ENCODE measurements at regions not wholly inside any gene's neighbourhood (a gene's known extent, or its start where the extent isn't known, plus 50 kb on each side); places are given as distances from the start of the nearest gene placed in this dataset.
"Not testable (repeated sequence)": the region's sequence is repeated elsewhere in the genome, so short reads cannot be mapped to it uniquely, and the experiment has no call there.

DNA sequence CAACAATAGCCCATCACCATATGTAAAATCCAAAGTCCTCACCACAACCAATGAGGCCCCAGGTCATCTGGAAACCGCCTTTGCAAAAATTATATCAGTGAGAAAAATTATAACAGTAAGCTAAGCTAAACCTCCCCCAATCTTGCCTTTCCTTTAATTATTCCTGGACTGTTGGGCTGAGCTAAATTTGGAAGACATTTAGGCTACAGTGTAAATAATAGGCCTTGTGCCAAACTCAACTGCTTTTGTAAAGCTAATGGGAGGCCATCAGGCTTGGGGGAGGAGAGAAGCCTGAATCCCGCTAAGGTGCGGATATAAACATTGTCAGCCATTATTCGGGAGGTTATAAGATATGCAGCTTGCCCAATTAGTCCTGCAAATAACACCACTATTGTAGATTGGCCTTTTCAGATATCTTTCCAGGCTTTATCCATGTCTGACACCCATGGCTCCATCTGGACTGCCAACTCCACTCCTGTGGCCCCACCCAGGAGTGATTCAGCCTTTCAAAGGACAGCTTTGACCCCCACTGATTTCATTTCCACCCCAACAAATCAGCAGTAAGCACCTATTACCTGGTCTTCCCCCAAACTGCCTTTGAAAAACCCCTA is 53.0 kb upstream of the CA12 start:
- DNase-seq (ENCODE audit: low spot score), result no peak

DNA sequence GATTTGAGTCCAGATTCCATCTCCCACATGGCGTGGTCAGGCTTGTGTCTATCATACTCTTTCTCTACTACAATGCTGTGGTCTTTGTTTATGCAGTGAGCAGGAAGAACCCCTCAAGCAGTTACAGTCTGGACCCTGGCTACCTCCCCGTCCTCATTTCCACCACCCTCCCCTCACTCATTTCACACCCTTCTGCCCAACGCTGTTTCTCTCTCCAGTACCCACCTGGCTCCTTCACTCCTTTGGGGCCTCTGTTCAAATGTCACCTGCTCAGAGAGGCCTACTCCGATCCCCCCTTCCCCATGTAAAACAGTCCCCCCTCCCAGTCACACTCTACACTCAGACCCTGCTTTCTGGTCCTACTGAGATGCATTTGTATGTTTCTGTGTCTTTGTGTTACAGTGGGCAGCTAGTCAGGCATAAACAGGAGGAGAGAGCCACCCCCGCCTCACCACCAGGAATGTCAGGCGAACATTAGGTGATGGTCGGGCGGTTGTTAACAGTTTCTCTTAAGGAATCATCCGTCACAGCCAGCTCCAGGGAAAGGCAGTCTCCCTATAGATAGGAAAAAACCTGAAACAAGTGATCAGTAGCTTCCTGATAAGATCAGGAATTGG is 53.7 kb upstream of the CA12 start:
- DNase-seq (ENCODE audit: low spot score), result no peak

DNA sequence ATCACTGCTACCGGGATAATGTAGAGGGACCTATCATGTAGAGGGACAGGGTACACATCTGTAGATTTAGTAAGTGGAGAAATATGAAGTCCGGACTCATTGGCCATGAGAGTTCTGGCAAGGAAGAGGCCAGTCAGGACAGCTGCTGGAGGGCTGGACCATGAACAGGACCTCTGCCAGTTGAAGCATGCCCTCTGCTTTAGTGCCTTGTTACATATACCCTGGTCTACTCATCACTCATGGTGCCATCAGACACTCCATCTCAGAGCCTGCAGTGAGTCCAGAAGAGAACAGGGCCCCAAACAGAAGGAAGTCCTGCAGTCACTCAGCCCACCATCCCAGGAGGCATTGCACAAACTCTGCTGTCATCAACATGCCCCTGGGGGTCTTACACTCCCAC is 54.7 kb upstream of the CA12 start:
- no peak for DNase-seq (ENCODE audit: low spot score)

DNA sequence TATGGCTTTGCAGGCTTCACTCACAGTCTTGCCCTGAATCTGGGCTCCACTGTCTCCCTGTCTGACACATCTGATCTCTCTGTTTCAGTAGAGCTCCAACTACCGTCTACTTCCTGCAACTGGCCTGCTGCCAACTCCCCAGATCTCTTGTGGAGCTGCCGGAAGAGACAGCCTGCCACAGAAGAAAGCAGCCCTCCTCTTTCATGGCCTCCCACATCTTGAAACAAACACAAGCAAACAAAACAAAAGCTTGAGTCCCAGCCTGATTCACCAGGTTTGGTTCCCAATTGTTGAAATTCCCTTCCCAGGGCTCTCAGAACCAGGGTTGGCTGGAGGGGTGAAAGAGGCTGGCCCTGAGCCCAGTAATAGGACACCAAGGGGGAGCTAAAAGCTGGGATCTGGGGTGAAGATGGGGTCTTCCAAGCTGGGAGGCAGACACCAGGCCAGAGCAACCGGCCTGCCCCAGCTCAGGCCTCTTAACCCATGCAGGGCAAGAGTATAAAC is 55.3 kb upstream of the CA12 start:
- peak; percentile 86 for DNase-seq (ENCODE audit: low spot score)

DNA sequence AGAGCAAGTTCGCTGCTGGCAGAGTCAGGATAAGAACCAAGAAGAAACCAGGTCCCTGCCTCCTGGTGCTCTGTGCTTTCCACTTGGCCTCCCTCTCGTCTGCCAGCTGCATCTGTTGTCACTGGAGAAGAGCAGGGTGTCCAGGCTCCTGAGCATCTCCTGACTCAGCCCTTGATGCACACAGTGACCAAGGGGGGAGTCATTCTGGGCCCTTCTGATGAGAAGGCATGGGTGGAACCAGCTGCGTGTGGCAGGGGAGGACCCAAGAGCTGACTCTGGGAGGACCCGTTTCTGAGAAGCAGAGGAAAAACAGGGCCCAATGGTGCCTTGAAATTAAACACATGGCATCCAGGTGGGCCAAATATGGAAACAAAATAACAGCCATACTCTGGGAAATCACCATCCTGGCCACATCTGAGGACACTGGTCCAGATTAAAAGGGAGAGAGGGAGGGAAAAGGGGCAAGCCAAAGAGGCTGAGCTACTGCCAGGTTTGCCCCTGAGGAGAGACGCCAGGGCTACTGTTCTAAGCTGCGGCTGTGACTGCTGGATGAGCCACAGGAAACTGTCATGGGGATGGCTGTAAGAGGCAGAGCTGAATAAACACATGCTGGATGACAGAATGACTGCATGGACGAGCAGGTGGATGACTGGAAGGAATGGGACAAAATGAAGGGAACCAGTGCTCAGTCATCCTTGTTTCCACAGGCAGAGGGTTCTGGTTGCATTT is 58.1 kb upstream of the CA12 start:
- no peak for DNase-seq (ENCODE audit: low spot score)

DNA sequence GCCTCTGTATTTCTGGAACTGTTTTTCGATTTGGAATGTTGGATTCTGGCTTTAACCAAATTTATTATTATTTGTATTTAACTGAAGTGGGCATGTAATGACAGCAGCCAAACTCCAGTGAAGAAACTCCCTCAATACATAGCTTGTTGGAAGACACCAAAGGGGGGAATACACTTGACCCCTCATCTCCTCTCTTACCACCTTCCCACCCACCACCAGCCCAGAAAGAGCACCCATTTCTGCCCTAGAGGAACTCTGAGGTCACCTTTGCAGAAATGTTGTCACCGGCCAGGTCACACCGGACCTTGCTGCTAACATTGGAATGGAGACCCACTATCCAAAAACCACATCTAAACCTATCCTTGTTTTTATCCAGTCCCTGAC is 58.6 kb upstream of the CA12 start:
- DNase-seq (ENCODE audit: low spot score), result no peak

DNA sequence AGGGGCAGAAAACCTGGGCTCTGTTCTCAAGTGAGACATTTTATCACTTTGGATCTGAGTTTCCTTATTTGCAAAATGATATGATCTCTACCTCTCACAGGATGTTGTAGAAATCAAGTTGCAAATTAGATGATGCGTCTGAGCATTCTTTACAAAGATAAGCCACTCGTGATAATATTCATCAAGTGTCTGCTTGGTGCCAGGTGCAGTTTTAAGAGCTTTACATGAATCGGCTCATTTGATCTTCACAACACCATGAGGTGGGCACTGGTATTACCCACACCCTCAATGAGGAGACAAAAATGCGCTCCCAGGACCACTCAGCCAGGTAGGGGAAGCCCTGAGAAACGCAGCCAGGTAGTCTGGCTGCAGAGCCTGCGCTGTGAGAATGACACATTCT is 59.1 kb upstream of the CA12 start:
- no peak for DNase-seq (ENCODE audit: low spot score)

DNA sequence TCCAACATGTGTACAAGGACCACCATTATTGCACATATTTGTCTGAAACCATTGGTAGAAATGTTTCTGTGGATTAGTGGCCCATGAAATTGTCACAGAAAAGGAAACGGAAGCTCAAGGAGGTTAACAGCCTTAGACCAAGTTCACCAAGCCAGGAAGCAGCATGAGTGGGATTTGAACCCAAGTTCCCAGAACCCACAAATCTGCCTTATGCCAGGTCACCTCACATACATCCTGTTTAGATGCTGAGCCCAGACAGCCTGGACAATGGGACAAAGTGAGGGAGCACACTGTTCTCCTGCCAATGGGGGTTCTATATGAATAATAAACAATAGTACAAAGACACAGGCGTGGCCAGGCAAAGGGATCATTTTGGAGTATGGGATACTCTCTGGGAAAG is 59.6 kb upstream of the CA12 start:
- no peak for DNase-seq (ENCODE audit: low spot score)

DNA sequence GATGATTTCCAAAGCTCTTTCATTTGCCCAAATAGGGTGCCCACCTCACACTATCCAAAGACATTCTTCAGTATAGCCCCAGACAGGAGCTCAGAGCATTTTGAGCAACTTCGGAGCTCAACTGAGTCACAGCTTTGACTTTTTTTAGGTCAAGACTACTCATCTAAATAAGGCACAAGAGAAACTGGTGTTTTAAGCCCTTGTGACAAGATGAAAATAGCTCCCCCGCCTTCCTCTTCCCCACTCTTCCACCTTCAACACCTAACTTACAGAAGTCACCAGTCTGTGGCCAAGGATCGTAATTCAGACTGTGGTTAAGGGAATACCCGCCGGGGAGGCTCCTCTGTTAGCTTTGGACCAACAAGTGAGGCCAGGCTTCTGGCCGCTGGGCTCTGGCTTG is 60.4 kb upstream of the CA12 start:
- DNase-seq (ENCODE audit: low spot score), result no peak

DNA sequence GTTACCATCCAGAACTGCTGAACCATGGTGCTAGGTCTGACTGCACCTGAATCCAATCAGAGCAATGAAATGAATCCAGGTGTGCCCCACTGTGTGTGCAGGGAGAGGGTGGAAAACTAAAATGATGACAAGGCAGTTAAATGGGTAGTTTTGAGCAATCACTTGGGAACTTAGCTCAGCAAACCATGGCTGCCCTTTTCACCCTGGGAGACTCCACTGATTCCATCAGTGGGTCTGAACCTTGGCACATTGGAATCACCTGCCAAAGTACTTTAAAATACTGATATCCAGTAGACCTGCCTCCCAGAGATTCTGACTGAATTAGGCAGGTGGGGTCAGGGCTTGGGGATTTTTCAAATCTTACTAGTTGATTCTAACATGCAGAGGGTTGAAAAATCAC is 59.8 kb upstream of the USP3 start:
- DNase-seq (ENCODE audit: low spot score), result no peak

DNA sequence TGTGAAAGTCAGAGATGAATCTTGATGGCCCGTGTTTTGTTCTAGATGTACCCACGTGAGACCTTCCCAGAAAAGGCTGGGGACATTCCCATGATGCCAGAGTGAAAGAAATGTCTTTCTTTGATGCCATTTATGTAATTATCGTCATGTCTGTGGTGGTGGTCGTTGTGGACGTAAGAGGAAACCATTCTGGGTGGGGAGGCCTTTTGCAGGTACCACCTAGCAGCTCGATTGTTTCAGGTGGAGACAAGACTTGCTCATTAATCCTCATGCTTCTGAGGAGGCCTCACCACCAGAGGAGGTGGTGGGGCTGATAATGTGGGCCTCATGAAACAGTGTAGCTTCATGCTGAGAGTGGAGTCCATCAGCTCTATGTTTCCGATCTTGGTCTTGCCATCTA is 58.1 kb upstream of the USP3 start:
- no peak for DNase-seq (ENCODE audit: low spot score)

DNA sequence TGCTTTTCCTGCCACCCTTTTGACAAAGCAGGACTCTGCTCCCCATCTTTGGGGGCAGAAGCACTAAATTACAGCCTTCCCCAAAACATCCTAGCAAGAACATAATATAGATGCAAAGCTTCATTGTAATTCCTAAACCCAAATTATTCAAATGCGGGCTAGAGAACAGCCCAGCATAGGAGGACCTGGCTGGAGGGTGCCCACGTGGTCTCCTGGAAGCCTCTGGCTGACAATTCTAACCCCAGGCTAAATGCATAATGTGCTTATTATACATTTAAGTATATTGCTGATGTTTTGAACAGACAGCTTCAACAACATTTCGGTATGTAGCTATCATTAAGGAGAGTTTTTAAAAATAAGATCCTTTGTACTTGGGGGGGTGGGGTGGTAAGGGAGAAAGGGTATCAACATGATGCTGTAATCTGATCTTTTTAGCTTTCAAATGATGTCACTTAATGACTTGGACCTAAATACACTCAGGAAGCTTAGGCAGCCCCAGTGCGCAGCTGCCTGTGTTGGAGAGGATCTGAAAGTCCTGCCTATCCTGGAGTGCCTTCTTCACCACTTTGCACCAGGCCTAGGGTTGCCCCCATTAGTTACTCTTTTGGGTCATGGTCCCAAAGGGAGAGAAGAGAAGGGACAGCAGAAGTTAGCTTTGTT is 57.2 kb upstream of the USP3 start:
- no peak for DNase-seq (ENCODE audit: low spot score)

DNA sequence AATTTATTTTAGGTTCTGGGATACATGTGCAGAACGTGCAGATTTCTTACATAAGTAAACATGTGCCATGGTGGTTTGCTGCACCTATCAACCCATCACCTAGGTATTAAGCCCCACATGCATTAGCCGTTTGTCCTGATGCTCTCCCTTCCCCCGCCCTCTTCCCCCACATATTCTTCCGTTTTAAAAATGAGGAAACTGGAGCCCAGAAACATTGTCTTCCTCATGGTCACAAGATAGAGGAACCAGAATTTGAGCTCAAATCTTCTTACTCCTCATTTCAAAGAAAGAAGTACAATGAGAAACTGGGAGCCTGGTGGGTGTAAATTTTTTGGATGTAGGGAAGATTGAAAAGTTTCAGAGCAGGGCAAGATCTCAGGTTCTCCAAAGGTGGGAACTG is 56.1 kb upstream of the USP3 start:
- no peak for DNase-seq (ENCODE audit: low spot score)

DNA sequence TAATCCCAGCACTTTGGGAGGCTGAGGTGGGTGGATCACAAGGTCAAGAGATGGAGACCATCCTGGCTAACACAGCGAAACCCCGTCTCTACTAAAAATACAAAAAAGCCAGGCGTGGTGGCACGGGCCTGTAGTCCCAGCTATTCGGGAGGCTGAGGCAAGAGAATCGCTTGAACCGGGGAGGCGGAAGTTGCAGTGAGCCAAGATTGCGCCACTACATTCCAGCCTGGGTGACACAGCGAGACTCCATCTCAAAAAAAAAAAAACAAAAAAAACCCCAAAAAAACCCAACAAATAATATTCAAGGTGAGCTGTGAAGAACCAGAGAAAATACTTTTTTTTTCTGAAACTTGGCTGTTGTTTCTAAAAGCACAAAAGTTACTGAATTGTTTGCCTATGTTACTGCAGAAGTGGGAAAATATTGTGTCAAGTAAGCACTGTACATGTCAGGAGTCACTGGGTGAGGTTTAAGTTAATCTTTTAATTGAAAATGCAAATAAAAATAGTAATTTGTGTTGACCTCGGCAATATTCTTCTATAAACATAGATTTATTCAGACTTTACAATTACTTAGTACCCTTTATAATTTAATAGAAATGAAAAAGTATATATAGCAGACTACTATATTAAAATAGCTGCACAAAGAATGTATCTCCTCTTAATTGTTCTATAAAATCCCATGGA is 55.4 kb upstream of the USP3 start:
- not testable (repeated sequence) for DNase-seq (ENCODE audit: low spot score)

DNA sequence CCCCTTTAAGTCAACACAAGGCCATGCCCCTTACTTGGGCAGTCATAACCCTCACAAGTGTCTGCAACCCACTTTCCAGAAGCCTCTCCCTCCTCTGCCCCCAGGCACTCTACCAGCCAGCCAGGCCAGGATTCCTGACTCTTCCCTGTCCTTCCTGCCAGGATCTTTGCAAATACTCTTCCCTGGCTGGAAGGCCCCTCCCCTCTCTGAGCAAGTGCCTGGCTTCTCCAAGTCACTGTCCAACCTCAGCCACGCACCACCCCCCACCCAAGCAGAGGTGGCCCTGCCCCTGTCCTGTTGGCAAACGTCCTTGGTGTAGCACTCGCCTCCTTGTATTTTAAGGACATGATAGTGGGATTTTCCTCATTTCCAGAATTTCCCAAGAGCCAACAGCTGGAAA is 54.7 kb upstream of the USP3 start:
- DNase-seq (ENCODE audit: low spot score), result no peak

DNA sequence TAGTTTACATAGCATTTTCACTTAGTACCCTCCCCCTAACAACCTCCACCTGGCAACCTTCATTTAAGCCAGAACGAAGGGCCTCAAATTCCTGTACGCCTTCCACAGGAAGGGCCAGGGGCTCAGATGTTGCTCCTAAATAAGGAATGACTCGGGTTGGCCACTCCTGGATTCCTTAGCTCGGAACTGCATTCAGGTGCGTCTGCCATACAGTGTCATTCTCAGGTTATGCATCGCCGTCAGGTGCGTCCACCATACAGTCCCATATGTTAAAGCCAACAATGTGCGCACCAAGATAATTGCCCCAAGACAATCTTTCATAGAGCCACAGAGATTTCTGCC is 53.5 kb upstream of the USP3 start:
- DNase-seq (ENCODE audit: low spot score), result no peak

DNA sequence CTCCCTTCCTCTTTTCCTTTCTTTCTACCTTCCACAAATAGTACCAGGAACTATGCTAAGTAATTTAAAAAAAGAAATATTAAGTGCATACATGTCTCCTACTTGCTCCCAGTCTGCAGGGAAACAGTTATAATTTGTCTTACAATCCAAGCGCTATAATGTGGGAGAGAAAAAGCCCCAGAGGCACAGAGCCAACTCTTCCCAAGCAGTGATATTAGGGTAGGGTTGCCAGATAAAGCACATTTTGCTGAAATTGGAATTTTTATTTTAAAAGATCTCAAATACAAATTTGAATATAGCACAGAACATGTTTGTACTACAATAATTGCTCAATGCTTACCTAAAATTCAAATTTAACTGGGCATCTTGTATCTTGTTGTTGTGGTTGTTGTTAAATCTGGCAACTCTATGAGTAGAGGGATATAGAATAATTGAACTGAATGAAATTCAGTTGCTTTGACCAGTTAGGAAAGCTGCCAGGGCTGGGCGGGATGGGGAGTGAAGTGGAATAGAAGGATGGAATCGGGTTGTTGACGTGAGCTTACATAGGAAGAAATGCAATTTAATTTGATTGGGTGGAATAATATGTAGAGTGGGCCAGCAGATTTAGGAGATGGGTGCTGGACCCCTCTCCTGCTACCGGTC is 52.6 kb upstream of the USP3 start:
- no peak for DNase-seq (ENCODE audit: low spot score)

DNA sequence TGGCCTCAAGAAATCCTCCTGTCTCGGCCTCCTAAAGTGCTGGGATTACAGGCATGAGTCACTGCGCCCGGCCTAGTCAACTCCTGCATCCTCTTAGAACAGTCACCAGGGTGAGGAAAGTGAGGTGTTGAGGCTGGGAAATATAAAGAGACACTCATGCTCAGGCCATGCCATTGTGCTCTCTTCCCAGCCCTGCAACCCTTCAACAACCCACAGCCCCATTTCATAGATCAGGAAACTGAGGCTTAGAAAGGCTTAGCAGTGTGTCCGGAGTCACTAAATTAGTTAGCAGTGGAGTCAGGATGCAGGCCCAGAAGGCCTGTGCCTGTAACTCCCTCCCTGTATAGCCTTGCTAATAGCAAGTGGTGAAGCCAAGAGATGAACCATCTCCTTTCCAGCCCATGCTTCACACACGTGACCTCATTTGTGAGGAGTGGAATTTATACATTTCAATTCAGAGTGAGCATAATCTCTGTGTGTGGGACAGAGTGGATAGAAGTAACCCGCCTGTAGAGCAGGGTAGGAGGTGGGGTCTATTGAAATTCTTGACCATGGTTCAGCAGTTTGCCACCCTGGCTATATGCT is 51.7 kb upstream of the USP3 start:
- DNase-seq (ENCODE audit: low spot score), result no peak

DNA sequence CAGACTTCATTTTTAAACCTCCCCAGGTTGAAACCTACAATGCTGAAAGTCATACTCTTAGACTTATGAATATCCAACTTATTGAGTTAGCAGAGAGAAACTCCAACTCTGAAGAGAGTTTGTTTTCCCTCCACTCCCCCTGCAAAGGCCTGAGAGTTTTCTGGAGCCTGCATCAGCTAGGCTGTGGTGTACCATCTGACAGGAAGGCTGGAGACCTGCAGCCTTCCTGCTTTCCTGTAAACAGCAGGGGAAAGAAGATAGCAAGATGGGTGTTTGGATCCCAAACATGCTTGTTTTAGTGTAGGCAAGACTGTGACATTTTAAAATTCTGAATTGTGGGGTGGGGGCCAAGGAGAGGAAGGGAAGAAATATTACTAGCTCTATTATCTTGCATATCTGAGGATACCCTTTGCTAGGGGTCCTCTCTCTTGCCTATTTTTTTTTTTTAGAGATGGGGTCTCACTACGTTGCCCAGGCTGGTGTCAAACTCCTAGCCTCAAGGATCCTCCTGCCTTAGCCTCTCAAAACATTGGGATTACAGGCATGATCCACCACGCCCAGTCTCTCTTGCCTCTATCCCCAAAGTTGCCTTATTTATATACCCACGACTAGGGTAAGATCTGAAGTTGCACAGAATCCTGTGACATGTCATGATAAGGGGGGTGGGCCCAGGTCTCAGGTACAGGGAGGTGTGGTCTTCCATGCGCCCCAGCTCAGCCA is 51.0 kb upstream of the USP3 start:
- DNase-seq (ENCODE audit: low spot score), result no peak

DNA sequence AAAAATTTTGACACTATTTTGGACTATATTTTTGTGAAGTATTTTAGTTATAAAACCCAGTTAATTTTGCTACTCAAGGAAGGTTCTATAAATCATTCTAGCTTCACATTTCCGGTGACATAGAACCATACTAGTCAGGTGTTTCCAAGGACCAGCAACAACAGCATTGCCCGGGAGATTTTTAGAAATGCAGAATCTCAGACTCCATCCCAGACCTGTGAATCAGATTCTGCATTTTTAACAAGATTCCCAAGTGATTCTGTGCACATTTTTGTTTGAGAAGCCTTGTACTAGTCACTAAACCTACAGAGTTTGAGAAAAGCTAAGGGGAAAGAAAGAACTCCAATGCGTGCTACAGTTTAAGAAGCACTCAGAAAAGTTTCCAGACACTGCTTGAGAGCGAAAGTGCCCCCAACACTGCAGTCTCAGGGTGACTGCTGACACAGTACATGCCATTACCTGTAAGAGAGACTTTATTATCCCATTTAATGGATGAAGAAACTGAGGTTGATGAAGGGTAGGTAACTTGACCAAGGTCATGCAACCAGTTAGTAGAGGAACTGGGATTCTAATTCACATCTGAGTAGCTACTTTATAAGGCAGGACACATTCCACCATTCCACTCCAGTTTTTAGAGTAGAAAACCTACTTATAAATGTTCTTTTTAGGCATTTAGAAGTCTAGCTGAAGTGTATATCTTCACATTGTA is 49.7 kb upstream of the USP3 start:
- no peak for DNase-seq (ENCODE audit: low spot score)

Measured in ureter (tissue), 1 donor.